Hepatocyte (in vitro differentiated cells): ENCODE measurements at regions not wholly inside any gene's neighbourhood (a gene's known extent, or its start where the extent isn't known, plus 50 kb on each side); places are given as distances from the start of the nearest gene placed in this dataset.

Source experiments
- DNase-seq: peaks from one replicate; pipeline ENCODE4 v3.0.0-alpha.2; 2016; ENCODE audit warnings: low spot score
- H2AFZ ChIP-seq: fragments of 200-600 bp; sonication (generic); 2 replicates; pipeline ENCODE4 v1.6.0; 2016; ENCODE audit warnings: antibody characterized with exemption, mild to moderate bottlenecking
- H3K27ac ChIP-seq: fragments of 200-600 bp; sonication (generic); 2 replicates; pipeline ENCODE4 v1.5.1; 2016; ENCODE audit warnings: mild to moderate bottlenecking
- H3K27me3 ChIP-seq: fragments of 200-600 bp; sonication (generic); 2 replicates; pipeline ENCODE4 v1.6.1; 2016
- H3K36me3 ChIP-seq: fragments of 200-600 bp; sonication (generic); replicated peaks from 2 replicates; pipeline ENCODE4 v1.5.1; 2016; ENCODE audit warnings: low read depth; ENCODE audit not compliant: insufficient read depth
- H3K4me1 ChIP-seq: fragments of 200-600 bp; sonication (generic); 2 replicates; pipeline ENCODE4 v1.5.1; 2016; ENCODE audit warnings: mild to moderate bottlenecking, moderate library complexity; ENCODE audit not compliant: insufficient read depth
- H3K4me2 ChIP-seq: fragments of 200-600 bp; sonication (generic); 2 replicates; pipeline ENCODE4 v1.6.0; 2016
- H3K4me3 ChIP-seq: fragments of 200-600 bp; sonication (generic); 2 replicates; pipeline ENCODE4 v1.5.1; 2016; ENCODE audit warnings: mild to moderate bottlenecking
- H3K79me2 ChIP-seq: fragments of 200-600 bp; sonication (generic); 2 replicates; pipeline ENCODE4 v1.6.0; 2017; ENCODE audit warnings: mild to moderate bottlenecking
- H3K9me2 ChIP-seq: fragments of 200-600 bp; sonication (generic); replicated peaks from 2 replicates; pipeline ENCODE4 v1.6.0; 2017; ENCODE audit warnings: mild to moderate bottlenecking; ENCODE audit not compliant: insufficient read depth
- H3K9me3 ChIP-seq: fragments of 200-600 bp; sonication (generic); 2 replicates; pipeline ENCODE4 v1.5.1; 2016; ENCODE audit warnings: low read depth, mild to moderate bottlenecking
- H4K20me1 ChIP-seq: fragments of 200-600 bp; sonication (generic); 2 replicates; pipeline ENCODE4 v1.6.0; 2016; ENCODE audit warnings: mild to moderate bottlenecking; ENCODE audit not compliant: insufficient read depth, poor library complexity, severe bottlenecking
- EZH2 ChIP-seq: fragments of 200-600 bp; sonication (generic); IDR thresholded peaks from 2 replicates; pipeline ENCODE4 v1.6.1; 2016; ENCODE audit warnings: antibody characterized with exemption, mild to moderate bottlenecking, borderline replicate concordance
- EZH2phosphoT487 ChIP-seq: fragments of 200-600 bp; sonication (generic); IDR thresholded peaks from one replicate; pipeline ENCODE4 v1.6.1; 2018; ENCODE audit warnings: antibody characterized with exemption, mild to moderate bottlenecking, low read depth, moderate library complexity; ENCODE audit not compliant: unreplicated experiment, severe bottlenecking
- WGBS: methylation state at CpG from one replicate; pipeline ENCODE4 v1.1.6; 2016; ENCODE audit warnings: low lambda C conversion rate; ENCODE audit errors: missing lambda C conversion rate; 5-methylcytosine and 5-hydroxymethylcytosine counted together
- TF ChIP-seq, protein P1 (sequence below): fragments of 200-600 bp; sonication (generic); IDR thresholded peaks from 2 replicates; pipeline ENCODE4 v1.5.1; 2016; ENCODE audit warnings: antibody characterized with exemption, mild to moderate bottlenecking; ENCODE audit not compliant: poor library complexity

DNA sequence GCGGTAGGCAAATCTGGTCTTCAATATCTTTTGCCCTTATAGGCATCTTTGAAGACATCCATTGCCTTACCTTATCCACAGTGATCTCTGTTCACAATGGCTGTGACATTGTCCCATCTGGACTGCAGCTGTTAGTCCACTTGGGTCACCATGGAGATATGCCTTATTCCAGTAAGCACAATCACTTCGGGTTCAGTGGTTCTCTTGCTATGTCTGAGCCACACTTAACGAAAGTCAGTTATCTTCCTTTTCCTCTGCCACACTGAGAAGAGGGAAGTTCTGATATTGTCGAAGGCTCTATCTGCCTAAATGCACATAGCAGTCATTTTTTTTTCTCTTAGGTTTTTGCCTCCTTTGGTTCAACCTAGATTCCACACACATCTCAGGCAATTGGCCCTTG, 119.0 kb upstream of the SATB1 start:
- 87% methylated on average over 4 of the region's 4 CpGs for WGBS
- Histone ChIP-seq H3K4me1 (no peaks in the 10 kb centered on the region), H3K4me3 (no peak overlapping the region), H3K27me3 (no peaks in the 10 kb centered on the region), H4K20me1 (no peaks in the 10 kb centered on the region), H2AFZ (no peak overlapping the region), H3K36me3 (no peaks in the 10 kb centered on the region), H3K79me2 (no peaks in the 10 kb centered on the region), H3K9me3 (no peaks in the 10 kb centered on the region), H3K27ac (no peak overlapping the region), H3K9me2 (no peaks in the 10 kb centered on the region), H3K4me2 (no peak overlapping the region)
- no peak for DNase-seq
- TF ChIP-seq EZH2 (no peak), EZH2phosphoT487 (no peak)
- TF ChIP-seq, protein P1, sequence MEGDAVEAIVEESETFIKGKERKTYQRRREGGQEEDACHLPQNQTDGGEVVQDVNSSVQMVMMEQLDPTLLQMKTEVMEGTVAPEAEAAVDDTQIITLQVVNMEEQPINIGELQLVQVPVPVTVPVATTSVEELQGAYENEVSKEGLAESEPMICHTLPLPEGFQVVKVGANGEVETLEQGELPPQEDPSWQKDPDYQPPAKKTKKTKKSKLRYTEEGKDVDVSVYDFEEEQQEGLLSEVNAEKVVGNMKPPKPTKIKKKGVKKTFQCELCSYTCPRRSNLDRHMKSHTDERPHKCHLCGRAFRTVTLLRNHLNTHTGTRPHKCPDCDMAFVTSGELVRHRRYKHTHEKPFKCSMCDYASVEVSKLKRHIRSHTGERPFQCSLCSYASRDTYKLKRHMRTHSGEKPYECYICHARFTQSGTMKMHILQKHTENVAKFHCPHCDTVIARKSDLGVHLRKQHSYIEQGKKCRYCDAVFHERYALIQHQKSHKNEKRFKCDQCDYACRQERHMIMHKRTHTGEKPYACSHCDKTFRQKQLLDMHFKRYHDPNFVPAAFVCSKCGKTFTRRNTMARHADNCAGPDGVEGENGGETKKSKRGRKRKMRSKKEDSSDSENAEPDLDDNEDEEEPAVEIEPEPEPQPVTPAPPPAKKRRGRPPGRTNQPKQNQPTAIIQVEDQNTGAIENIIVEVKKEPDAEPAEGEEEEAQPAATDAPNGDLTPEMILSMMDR: no peak

DNA sequence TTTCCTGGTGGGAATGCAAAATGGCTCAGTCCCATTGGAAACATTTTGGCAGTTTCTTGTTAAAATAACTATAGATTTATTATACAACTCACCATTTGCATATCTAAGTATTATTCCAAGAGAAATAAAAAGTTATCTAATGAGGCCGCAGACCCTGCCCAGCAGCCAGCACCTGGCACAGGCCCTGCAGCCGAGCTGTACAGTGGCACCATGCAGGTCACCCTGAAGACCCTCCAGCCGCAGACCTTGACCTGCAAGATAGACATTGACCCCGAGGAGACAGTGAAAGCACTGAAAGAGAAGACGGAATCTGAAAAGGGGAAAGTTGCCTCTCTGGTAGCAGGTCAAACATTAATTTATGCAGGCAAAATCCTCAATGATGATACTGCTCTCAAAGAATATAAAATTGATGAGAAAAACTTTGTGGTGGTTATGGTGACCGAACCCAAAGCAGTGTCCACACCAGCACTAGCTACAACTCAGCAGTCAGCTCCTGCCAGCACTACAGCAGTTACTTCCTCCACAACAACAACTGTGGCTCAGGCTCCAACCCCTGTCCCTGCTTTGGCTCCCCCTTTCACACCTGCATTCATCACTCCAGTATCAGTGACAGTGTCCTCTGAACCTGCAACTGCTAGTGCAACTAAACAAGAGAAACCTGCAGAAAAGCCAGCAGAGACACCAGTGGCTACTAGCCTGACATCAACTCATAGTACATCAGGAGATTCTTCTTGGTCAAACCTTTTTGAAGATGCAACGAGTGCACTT, 113.5 kb upstream of the SATB1 start:
- WGBS: 86% methylated on average over 7 of the region's 7 CpGs
- no peaks in the 10 kb centered on the region for H3K27me3 ChIP-seq
- H3K36me3 ChIP-seq: no peaks in the 10 kb centered on the region
- no peak overlapping the region for H3K4me3 ChIP-seq
- H3K27ac ChIP-seq: no peak overlapping the region
- H2AFZ ChIP-seq: no peak overlapping the region
- no peak overlapping the region for H3K4me2 ChIP-seq
- no peaks in the 10 kb centered on the region for H3K4me1 ChIP-seq
- no peaks in the 10 kb centered on the region for H4K20me1 ChIP-seq
- H3K9me2 ChIP-seq: no peaks in the 10 kb centered on the region
- TF ChIP-seq EZH2: no peak
- no peak for TF ChIP-seq EZH2phosphoT487
- TF ChIP-seq, protein P1: no peak
- H3K9me3 ChIP-seq: no peaks in the 10 kb centered on the region
- no peaks in the 10 kb centered on the region for H3K79me2 ChIP-seq
- DNase-seq: no peak

DNA sequence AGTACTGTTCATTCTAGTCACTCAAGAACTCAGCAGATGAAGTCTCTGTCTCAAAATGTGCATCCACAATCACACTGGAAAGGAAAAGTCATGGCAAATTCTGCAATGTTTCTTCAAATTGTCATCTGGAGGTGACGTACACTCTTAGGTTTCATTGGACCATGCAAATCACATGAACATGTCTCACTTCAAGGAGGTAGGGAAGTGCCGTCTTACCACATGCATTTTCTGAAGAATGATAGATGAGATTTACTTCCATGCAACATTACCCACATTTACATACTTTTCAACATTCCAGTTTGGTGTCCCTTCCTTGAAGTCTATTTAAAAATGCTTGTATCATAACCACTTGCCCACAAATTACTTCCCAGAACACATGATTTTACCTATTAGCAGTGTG, 107.9 kb upstream of the SATB1 start:
- Histone ChIP-seq H3K9me2 (no peaks in the 10 kb centered on the region), H4K20me1 (no peaks in the 10 kb centered on the region), H3K9me3 (no peaks in the 10 kb centered on the region), H3K4me2 (no peak overlapping the region), H2AFZ (no peak overlapping the region), H3K27ac (no peak overlapping the region), H3K4me3 (no peak overlapping the region), H3K27me3 (no peaks in the 10 kb centered on the region), H3K36me3 (no peaks in the 10 kb centered on the region), H3K79me2 (no peaks in the 10 kb centered on the region), H3K4me1 (no peaks in the 10 kb centered on the region)
- TF ChIP-seq, protein P1: no peak
- DNase-seq: no peak
- WGBS: 94% methylated on average over 2 of the region's 2 CpGs

DNA sequence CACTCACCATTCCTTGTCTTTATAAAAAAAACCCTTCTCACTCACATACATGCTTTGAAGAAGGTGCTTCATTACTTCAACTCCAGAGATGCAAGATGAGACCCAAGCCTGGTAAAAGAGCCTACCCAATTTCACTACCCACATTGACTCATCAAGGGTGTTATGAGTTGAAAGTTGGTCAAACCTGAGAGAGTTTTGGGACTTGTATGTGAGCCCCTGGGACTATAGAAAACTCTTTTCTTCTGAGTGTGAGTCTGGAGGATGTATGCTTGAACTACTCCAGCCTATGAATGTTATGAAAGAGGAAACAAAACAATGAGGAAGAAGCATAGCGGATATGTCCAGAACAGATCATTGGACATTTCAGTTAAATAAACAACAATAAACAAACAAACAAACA, 106.5 kb upstream of the SATB1 start:
- Histone ChIP-seq H2AFZ (no peak overlapping the region), H3K27me3 (no peaks in the 10 kb centered on the region), H3K9me2 (no peaks in the 10 kb centered on the region), H3K9me3 (no peaks in the 10 kb centered on the region), H4K20me1 (no peaks in the 10 kb centered on the region), H3K36me3 (no peaks in the 10 kb centered on the region), H3K4me2 (no peak overlapping the region), H3K27ac (no peak overlapping the region), H3K79me2 (no peaks in the 10 kb centered on the region), H3K4me1 (no peaks in the 10 kb centered on the region), H3K4me3 (no peak overlapping the region)
- 100% methylated on average over 1 of the region's 1 CpG for WGBS
- no peak for DNase-seq
- TF ChIP-seq, protein P1: no peak
- TF ChIP-seq EZH2 (no peak), EZH2phosphoT487 (no peak)
